Osteoblast (primary cell): ENCODE measurements at regions not wholly inside any gene's neighbourhood (a gene's known extent, or its start where the extent isn't known, plus 50 kb on each side); places are given as distances from the start of the nearest gene placed in this dataset.

Source experiments
- DNase-seq: peaks from one replicate; pipeline ENCODE4 v3.0.0; 2011; ENCODE audit warnings: low spot score, mixed read lengths; ENCODE audit not compliant: insufficient read length; ENCODE audit errors: missing footprints
- H2AFZ ChIP-seq: 2 replicates; pipeline ENCODE4 v1.6.0; 2011; ENCODE audit warnings: mild to moderate bottlenecking, low read length
- H3K27ac ChIP-seq: 2 replicates; pipeline ENCODE4 v1.5.1; 2011; ENCODE audit warnings: mild to moderate bottlenecking, low read depth, low read length, moderate library complexity
- H3K27me3 ChIP-seq: 2 replicates; pipeline ENCODE4 v1.6.0; 2012; ENCODE audit warnings: mild to moderate bottlenecking, control low read depth, inconsistent platforms, low read length, moderate library complexity; ENCODE audit not compliant: insufficient read depth
- H3K36me3 ChIP-seq: 2 replicates; pipeline ENCODE4 v1.5.1; 2011; ENCODE audit warnings: mild to moderate bottlenecking, low read length, control low read depth, moderate library complexity; ENCODE audit not compliant: insufficient read depth
- H3K4me1 ChIP-seq: 2 replicates; pipeline ENCODE4 v1.5.1; 2011; ENCODE audit warnings: mild to moderate bottlenecking, low read length, control low read depth, moderate library complexity; ENCODE audit not compliant: insufficient read depth
- H3K4me2 ChIP-seq: 2 replicates; pipeline ENCODE4 v1.6.0; 2011; ENCODE audit warnings: mild to moderate bottlenecking, low read length; ENCODE audit not compliant: insufficient read depth
- H3K4me3 ChIP-seq: fragments of 200-600 bp; sonication (generic); 3 replicates; pipeline ENCODE4 v1.5.1; 2012; ENCODE audit warnings: mild to moderate bottlenecking, low read length, inconsistent platforms; ENCODE audit not compliant: insufficient read depth
- H3K79me2 ChIP-seq: 2 replicates; pipeline ENCODE4 v1.6.0; 2012; ENCODE audit warnings: mild to moderate bottlenecking, low read length, control low read depth, inconsistent platforms; ENCODE audit not compliant: insufficient read depth
- H3K9me3 ChIP-seq: 2 replicates; pipeline ENCODE4 v1.5.1; 2011; ENCODE audit warnings: low read depth, low read length, control low read depth
- H4K20me1 ChIP-seq: 2 replicates; pipeline ENCODE4 v1.6.0; 2012; ENCODE audit warnings: mild to moderate bottlenecking, low read length, control low read depth; ENCODE audit not compliant: insufficient read depth
- TF ChIP-seq, protein P1 (sequence below): IDR thresholded peaks from 2 replicates; pipeline ENCODE4 v1.5.1; 2011; ENCODE audit warnings: mild to moderate bottlenecking, low read depth, low read length, moderate library complexity; ENCODE audit errors: extremely low read depth

DNA sequence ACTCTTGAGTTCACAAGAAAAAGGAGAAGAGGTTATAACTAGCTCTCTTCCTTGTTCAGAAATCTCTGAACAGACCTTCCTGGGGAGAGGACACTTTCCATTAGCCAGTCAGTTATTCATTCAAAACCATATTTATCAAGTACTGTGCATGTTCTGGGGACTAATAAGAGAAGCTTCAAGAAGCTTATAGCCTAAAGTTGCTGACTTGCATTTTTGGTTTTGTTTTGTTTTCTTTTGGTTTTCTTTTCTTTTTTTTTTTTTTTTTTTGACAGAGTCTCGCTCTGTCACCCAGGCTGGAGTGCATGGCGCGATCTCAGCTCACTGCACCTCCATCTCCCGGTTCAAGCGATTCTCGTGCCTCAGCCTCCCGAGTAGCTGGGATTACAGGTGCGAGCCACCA, 471.4 kb downstream of the KLF12 start:
- H3K4me3 ChIP-seq = no peak overlapping the region
- H3K79me2 ChIP-seq = no peaks in the 10 kb centered on the region
- H3K9me3 ChIP-seq = no peaks in the 10 kb centered on the region
- no peaks in the 10 kb centered on the region for H3K27me3 ChIP-seq
- H3K4me1 ChIP-seq = no peaks in the 10 kb centered on the region
- no peaks in the 10 kb centered on the region for H4K20me1 ChIP-seq
- H2AFZ ChIP-seq = no peak overlapping the region
- TF ChIP-seq, protein P1, sequence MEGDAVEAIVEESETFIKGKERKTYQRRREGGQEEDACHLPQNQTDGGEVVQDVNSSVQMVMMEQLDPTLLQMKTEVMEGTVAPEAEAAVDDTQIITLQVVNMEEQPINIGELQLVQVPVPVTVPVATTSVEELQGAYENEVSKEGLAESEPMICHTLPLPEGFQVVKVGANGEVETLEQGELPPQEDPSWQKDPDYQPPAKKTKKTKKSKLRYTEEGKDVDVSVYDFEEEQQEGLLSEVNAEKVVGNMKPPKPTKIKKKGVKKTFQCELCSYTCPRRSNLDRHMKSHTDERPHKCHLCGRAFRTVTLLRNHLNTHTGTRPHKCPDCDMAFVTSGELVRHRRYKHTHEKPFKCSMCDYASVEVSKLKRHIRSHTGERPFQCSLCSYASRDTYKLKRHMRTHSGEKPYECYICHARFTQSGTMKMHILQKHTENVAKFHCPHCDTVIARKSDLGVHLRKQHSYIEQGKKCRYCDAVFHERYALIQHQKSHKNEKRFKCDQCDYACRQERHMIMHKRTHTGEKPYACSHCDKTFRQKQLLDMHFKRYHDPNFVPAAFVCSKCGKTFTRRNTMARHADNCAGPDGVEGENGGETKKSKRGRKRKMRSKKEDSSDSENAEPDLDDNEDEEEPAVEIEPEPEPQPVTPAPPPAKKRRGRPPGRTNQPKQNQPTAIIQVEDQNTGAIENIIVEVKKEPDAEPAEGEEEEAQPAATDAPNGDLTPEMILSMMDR = no peak
- DNase-seq = no peak
- H3K27ac ChIP-seq = no peak overlapping the region
- H3K4me2 ChIP-seq = no peak overlapping the region
- H3K36me3 ChIP-seq = no peaks in the 10 kb centered on the region

- Histone ChIP-seq H3K36me3 (no peaks in the 10 kb centered on the region), H3K9me3 (peaks cover 3% of the 10 kb centered on the region), H2AFZ (no peak overlapping the region), H3K4me2 (no peak overlapping the region), H3K79me2 (no peaks in the 10 kb centered on the region), H4K20me1 (no peaks in the 10 kb centered on the region), H3K27ac (no peak overlapping the region), H3K4me1 (no peaks in the 10 kb centered on the region), H3K27me3 (no peaks in the 10 kb centered on the region), H3K4me3 (no peak overlapping the region)
- DNase-seq = no peak
- TF ChIP-seq, protein P1 = no peak
These were observed 472.3 kb downstream of the KLF12 start for GRCh38 chr13:73661687-73662425.

DNA sequence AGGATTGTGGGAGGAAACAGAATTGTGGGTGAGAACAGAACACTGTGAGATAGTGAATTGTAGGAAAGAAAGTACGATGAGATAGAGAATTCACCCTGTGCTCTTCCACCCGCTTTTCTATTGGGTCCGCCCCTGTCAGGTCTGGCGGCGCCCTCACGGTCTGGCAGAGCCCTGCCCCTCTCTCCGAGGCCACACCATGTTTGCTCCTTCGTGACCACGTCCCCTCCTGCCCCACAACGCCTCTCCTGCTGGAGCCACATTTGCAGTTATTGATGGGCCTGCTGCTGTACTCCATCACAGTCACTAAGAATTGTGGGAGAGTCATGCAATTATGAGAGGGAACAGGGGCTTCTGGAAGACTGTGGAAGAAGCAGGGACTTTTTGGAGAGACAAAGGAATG, 473.1 kb downstream of the KLF12 start:
- Histone ChIP-seq H2AFZ (no peak overlapping the region), H3K27me3 (no peaks in the 10 kb centered on the region), H3K36me3 (no peaks in the 10 kb centered on the region), H3K4me1 (peaks cover 4% of the 10 kb centered on the region), H3K9me3 (peaks cover 3% of the 10 kb centered on the region), H3K27ac (no peak overlapping the region), H3K79me2 (no peaks in the 10 kb centered on the region), H3K4me3 (no peak overlapping the region), H3K4me2 (no peak overlapping the region), H4K20me1 (no peaks in the 10 kb centered on the region)
- TF ChIP-seq, protein P1 = no peak
- DNase-seq = no peak

GRCh38 chr13:73658639-73659038, 475.6 kb downstream of the KLF12 start:
- TF ChIP-seq, protein P1 = no peak
- no peak overlapping the region for H3K27ac ChIP-seq
- H3K27me3 ChIP-seq = no peaks in the 10 kb centered on the region
- no peaks in the 10 kb centered on the region for H4K20me1 ChIP-seq
- no peaks in the 10 kb centered on the region for H3K36me3 ChIP-seq
- H3K4me2 ChIP-seq = no peak overlapping the region
- no peak for DNase-seq
- peaks cover 4% of the 10 kb centered on the region for H3K4me1 ChIP-seq
- no peak overlapping the region for H2AFZ ChIP-seq
- H3K9me3 ChIP-seq = peaks cover 3% of the 10 kb centered on the region
- no peak overlapping the region for H3K4me3 ChIP-seq
- no peaks in the 10 kb centered on the region for H3K79me2 ChIP-seq
